NCI-H2107 treated with DMSO at 0.1 percent for 48 hours (cell line): ENCODE measurements at regions not wholly inside any gene's neighbourhood (a gene's known extent, or its start where the extent isn't known, plus 50 kb on each side); places are given as distances from the start of the nearest gene placed in this dataset.

ENCODE experiments used
- DNase-seq: peaks from one replicate; lab custom pipeline; 2025; ENCODE audit not compliant: unreplicated experiment; lab: John Stamatoyannopoulos, UW

- no peak for DNase-seq
These were observed 75.3 kb upstream of the RIPOR2 start for GRCh38 chr6:25010902-25011625.

DNA sequence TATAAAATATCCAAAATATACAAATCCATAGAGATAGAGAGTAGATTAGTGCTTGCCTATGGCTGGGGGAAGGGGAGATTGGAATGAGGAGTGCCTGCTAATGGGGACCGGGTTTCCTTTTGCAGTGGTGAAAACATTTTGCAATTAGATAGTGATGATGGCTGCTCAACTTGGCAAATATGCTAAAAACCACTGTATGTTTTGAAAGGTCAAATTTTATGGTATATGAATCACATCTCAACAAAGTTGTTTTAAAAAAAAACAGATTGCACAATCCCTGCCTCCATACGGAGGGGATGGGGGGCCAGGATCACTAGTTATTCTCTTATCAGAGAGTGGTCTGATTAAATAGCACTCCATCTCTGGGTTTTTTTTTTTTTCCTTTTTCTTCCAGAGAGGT is 76.9 kb upstream of the RIPOR2 start:
- no peak for DNase-seq

- DNase-seq = no peak
These were observed 77.5 kb upstream of the RIPOR2 start for GRCh38 chr6:25013246-25013645.

GRCh38 chr6:25014369-25014768 is 78.6 kb upstream of the RIPOR2 start:
- no peak for DNase-seq

DNA sequence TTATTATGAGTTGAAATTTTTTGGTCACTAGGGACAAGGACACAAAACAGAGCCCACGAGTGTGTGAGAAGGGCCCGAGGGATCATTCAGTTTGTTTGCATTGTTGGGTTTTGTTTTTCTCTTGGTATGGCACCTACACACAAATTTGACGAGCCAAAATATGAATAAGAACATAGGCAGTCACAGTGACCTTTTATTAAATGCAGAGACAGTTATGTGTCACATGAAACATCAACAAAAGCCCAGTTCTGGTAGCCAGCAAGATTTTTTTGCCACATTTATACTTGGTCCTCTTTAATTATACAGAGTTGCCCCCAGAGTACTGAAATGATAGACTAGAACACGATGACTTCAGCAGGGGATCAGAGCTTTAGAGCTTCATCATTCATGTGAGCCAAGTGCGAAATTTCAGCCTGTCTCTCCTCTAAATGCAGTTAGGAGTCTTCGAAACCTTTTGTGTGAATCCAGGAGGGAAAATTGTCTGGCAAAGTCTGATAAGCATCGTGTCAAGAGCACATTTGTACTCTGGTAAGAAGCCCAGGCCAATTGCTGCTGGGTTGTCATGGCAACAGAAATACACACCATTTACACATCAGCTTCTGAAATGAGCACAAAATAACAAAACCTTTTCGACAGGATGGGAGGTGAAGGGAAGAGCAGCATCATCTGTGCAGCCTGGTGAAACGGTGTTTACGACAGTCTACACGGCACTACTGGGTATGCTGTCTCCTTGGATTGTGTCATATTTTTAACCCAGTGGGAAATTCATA is 79.2 kb upstream of the RIPOR2 start:
- DNase-seq = no peak

GRCh38 chr6:25016014-25016720 is 80.4 kb upstream of the RIPOR2 start:
- DNase-seq = no peak

- no peak for DNase-seq
These were observed 81.7 kb upstream of the RIPOR2 start for GRCh38 chr6:25017486-25017885.

DNA sequence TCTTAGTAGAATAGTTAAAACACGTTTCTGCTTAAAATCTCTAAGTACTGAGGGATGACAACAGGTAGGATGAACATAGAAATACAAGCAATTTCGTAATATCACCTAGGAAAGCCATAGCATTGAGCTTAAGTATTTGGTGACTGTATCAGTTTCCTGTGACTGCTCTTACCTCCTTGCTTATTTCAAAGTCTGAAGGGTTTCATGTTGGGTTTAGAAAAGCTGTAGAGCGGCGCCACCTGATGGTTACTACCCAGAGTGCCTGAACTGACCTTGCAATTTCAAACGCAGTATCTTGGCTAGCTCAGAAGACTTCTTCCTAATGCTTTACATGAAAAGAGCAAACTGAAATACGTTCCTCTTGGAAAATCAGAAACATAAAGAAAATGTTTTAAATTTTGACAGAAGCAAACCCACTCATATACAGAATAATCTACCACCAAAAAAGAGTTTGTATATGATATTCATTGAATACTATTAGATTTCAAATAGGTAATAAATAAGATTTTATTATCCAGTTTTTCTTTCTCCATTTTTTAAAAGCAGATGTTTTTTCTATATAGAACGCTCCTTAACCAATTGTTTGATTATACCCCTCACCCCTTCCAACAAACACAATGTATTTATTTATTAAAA is 82.3 kb upstream of the RIPOR2 start:
- no peak for DNase-seq

DNA sequence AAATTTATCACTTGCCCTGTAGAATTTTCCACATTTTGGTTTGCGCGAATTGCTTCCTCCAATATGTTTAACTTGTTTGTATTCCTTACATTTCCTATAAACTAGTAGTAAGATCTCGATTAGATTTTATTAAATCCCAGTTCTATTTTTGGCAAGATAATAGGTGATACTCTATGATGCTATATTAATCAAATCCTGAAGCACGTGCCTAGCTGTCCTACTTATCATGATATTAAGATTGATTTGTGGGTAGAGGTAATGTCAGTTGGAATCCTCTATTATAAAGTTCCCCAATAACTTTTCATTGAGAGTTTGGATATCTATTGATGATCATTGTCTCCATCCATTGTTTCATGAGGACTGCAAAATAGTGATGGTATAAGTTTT is 82.8 kb upstream of the RIPOR2 start:
- no peak for DNase-seq

GRCh38 chr6:25022140-25022553 is 86.4 kb upstream of the RIPOR2 start:
- DNase-seq = no peak

GRCh38 chr6:25023781-25024180 is 88.0 kb upstream of the RIPOR2 start:
- DNase-seq = no peak

DNA sequence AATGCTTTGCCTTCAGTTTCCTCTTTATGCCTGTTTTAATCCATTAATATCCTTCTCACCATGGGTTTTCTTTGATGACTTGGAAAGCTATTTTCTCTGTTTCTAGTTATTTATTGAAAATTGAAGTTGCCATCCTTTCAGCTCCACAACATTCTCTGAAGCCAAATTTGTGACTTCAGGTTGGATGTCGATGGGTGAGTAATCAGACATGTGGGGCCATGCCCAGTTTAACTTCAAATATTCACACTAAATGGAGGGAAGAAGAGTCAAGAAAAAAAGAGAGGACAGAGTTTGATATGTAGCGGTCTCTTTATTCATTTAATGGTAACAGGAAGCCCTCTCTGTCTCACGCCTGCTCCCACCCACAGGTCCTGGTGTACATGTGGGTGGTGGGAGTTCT is 89.1 kb upstream of the RIPOR2 start:
- DNase-seq = no peak

DNA sequence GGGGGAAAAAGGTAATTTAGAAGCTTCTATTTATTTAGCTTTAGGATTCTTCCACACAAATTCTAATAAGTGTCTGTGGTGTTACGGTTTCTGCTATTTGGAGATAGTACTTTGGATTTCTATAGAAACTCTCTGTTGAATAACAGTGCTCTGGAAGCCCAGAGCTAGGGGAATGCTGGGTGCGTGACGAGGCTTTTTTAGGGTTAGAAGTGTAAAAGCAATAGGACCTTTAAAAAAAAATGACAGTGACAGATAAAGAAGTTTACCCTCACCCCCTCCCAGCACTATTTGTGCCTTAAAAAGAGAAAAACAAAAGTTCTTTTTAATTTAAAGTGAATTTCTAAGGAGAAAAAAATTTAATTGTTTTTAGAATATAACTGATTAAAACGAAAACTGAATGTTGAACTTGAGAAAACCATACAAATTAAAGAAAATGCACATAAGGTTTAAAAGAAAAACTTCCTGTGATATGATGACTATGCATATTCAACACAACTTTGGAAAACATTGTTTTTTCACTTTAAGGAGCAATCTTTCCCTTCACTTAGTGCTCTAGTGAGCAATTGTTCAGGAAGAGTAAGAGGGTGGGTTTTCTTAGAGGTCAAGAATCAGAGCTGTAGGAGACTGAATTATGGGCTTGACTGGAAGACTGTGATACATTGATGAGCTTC is 89.6 kb upstream of the RIPOR2 start:
- no peak for DNase-seq

DNA sequence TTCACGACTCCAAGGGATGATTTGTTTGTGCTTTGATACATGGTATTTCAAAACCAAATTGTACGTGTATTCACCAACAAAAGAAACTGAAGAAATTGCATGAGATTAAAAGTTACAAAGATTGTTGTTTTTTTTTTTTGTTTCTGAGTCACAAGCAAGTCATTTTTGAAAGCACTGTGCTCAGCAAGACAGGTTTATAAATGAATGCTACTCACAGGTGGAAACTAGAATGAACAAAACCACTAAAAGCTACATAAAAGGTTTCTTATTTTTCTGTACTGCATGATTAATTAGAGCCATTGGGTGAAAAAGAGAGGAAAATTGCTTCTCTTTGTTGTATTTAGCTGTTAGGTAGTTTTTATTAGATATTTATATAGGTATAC is 90.2 kb upstream of the RIPOR2 start:
- no peak for DNase-seq

DNA sequence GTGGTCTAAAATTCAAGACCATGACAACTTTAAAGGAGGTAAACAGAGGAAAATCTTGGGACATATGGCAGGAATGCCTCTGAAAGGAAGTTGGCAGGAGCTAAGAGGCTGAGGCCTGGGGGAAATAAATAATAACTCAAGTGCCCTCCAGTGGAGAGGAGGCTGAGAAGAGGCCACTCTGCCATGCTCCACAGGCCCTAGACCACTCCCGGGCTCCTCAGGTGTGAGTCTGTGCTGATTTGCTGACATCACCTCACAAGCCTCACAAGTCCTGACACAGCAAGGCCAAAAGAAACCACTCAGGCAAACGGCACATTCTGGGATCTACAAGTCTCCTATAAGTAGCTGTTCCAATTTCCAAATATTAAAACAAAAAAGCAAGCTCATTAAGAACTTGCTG is 91.0 kb upstream of the RIPOR2 start:
- peak; percentile 26 for DNase-seq

- no peak for DNase-seq
These were observed 91.6 kb upstream of the RIPOR2 start for GRCh38 chr6:25027221-25027916.

DNA sequence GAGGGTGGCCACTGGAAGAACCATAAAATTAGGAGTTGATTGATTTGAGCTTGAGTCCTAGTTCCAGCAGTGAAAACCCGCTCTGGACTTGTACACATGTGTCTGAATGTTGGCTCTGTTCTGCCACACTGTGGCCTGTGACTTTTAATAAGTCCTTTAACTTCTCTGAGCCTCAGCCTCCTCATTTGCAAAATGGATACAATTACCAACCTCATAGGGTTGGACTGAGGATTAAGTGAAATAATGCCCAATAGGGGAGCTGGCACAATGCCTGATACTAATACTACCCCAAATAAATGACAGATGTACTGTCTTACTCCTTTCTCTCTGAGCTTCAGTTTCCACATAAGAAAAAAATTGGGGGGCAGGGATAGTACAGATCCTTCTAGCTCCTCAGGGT is 92.6 kb upstream of the RIPOR2 start:
- no peak for DNase-seq

DNA sequence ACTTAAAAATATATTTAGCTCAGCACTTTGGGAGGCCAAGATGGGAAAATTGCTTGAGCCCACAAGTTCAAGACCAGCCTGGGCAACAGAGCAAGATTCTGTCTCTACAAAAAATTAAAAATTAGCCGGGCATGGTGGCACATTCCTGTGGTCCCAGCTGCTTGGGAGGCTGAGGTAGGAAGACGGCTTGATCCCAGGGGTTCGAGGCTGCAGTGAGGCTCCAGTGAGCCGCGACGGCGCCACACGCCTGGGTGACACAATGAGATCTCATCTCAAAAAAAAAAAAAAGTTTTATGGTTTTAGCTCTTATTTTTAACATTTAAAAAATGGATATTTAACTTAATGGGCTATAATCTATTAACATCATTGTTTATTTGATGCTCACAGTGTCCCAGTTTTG is 97.2 kb upstream of the RIPOR2 start:
- no peak for DNase-seq

DNA sequence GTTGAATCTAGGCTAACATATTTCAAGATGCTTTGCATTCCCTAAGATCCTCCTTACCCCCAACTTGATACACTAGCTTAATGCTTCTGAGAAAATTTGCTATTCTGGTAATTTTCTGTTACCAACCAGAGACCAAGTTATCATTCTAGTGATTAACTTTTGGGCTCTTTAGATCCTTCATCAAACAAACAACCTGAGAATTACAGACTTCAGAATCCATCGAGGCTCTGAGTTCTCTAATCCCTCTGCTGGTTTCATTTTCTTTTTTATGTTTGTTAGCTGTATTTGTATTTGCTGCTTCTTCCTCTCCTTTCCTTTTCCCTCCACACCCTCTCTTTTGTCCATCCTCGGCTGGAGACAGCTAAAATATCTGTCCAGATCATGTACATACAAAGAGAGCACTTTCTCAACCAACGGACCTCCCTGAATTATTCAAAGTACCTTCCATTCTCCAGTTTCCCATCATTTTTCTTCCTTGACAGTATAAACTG is 98.7 kb upstream of the RIPOR2 start:
- no peak for DNase-seq

- no peak for DNase-seq
These were observed 99.4 kb upstream of the RIPOR2 start for GRCh38 chr6:25035174-25035511.
